ENCODE measurements at regions not wholly inside any gene's neighbourhood (a gene's known extent, or its start where the extent isn't known, plus 50 kb on each side); places are given as distances from the start of the nearest gene placed in this dataset.

GRCh38 chr18:25764777-25765176 is 325.6 kb downstream of the SS18 start:
- BruUV-seq (replicated peaks): no TSS peak
- ChIA-PET CTCF (no interaction called here), POLR2A (no interaction called here)
- H3K4me1 ChIP-seq (ENCODE audit: control insufficient read depth, extremely low read depth, insufficient read depth, low read length): no peaks in the 10 kb centered on the region
- H3K9me3 ChIP-seq (replicated peaks; ENCODE audit: control insufficient read depth, insufficient read depth, low read length): no peaks in the 10 kb centered on the region
- H3K9ac ChIP-seq (replicated peaks; ENCODE audit: extremely low read depth, insufficient read depth, low read length): no peak overlapping the region
- H3K27ac ChIP-seq (ENCODE audit: insufficient read depth, low read depth, low read length): no peak overlapping the region
- no peaks in the 10 kb centered on the region for H3K36me3 ChIP-seq (ENCODE audit: control insufficient read depth in 2 of 2, extremely low read depth in 1 of 2, insufficient read depth in 2 of 2, low read length in 2 of 2)
- no peaks in the 10 kb centered on the region for H4K20me1 ChIP-seq (replicated peaks; ENCODE audit: control insufficient read depth, extremely low read depth, insufficient read depth, low read length)
- no peak overlapping the region for H2AFZ ChIP-seq (ENCODE audit: low read depth, low read length)
- H3K9me1 ChIP-seq (replicated peaks; ENCODE audit: control insufficient read depth, extremely low read depth, insufficient read depth, low read length): no peaks in the 10 kb centered on the region
- no peaks in the 10 kb centered on the region for H3K79me2 ChIP-seq (ENCODE audit: control insufficient read depth, insufficient read depth, low read length)
- dilution Hi-C loops (cut with MboI; ENCODE audit: extremely low pct_ligation_motif_present, low sequenced_read_pairs) (no loop called here), intact Hi-C loops (cut with micrococcal nuclease) (no loop called here)
- DNase-seq (ENCODE audit: low read depth, low spot score) (no peak), FAIRE-seq (no peak)
- TF ChIP-seq JUN (IDR thresholded peaks at IDR 0.05; ENCODE audit: borderline replicate concordance, insufficient read depth, insufficient read length, low read depth) (no peak), MYC (IDR thresholded peaks at IDR 0.05; ENCODE audit: low read depth, low read length) (no peak), GATA2 (IDR thresholded peaks at IDR 0.05; ENCODE audit: insufficient read depth, insufficient read length, low read depth, low read length) (no peak), MAX (IDR thresholded peaks at IDR 0.05; ENCODE audit: insufficient read depth, insufficient read length) (no peak), EZH2 (IDR thresholded peaks at IDR 0.05; ENCODE audit: borderline replicate concordance, low read depth, low read length, severe bottlenecking) (no peak), FOS (IDR thresholded peaks at IDR 0.05; ENCODE audit: borderline replicate concordance, insufficient read depth, low read length) (no peak), CTCF (IDR thresholded peaks at IDR 0.05; ENCODE audit: extremely low read depth in 1 of 2, insufficient read depth in 1 of 2, low read depth in 1 of 2, low read length in 2 of 2) (no peak), POLR2A (IDR thresholded peaks at IDR 0.05; ENCODE audit: low read depth, low read length) (no peak), POLR2AphosphoS5 (IDR thresholded peaks at IDR 0.05; ENCODE audit: insufficient read depth, low read depth, low read length) (no peak)
- H3K4me3 ChIP-seq (replicated peaks in 1 of 3; ENCODE audit: insufficient read depth in 1 of 3, low read depth in 1 of 3, low read length in 3 of 3): no peak overlapping the region
- H3K4me2 ChIP-seq (ENCODE audit: insufficient read depth, low read length): no peak overlapping the region
- H3K27me3 ChIP-seq (ENCODE audit: control insufficient read depth in 2 of 2, insufficient read depth in 2 of 2, low read length in 2 of 2): peaks cover 0 to 2% of the 10 kb centered on the region in 2 experiments
